PFSK-1 (cell line): ENCODE measurements at regions not wholly inside any gene's neighbourhood (a gene's known extent, or its start where the extent isn't known, plus 50 kb on each side); places are given as distances from the start of the nearest gene placed in this dataset.

ENCODE experiments used
- FOXP2 ChIP-seq: optimal IDR thresholded peaks from 2 replicates; pipeline ENCODE3; 2011; ENCODE audit warnings: borderline replicate concordance, control low read depth, inconsistent platforms; ENCODE audit not compliant: insufficient read depth; ENCODE audit errors: extremely low read length, extremely low read depth
- POLR2AphosphoS5 ChIP-seq: IDR thresholded peaks from 2 replicates; pipeline ENCODE4 v1.6.1; 2012; ENCODE audit warnings: low read depth, mild to moderate bottlenecking, control low read depth, low read length, moderate library complexity
- REST ChIP-seq, 2 experiments: IDR thresholded peaks; 2 replicates each; pipeline versions ENCODE4 v1.6.1 to v1.8.0; 2011 to 2012; ENCODE audit warnings: low read depth in 2 of 2, low read length in 2 of 2, control low read depth in 1 of 2, inconsistent platforms in 1 of 2, mild to moderate bottlenecking in 1 of 2, moderate library complexity in 1 of 2; ENCODE audit not compliant: insufficient read depth in 1 of 2
- SIN3A ChIP-seq: IDR thresholded peaks from 2 replicates; pipeline ENCODE4 v1.6.1; 2012; ENCODE audit warnings: mild to moderate bottlenecking, low read length, moderate library complexity, borderline replicate concordance; ENCODE audit not compliant: insufficient read depth
- TAF1 ChIP-seq: IDR thresholded peaks from 2 replicates; pipeline ENCODE4 v1.6.1; 2012; ENCODE audit warnings: low read length, control low read depth, borderline replicate concordance; ENCODE audit not compliant: insufficient read depth

- TF ChIP-seq FOXP2 (no peak), TAF1 (no peak), REST (IDR thresholded peaks at IDR 0.05; ENCODE audit: insufficient read depth in 1 of 2, low read depth in 2 of 2, low read length in 2 of 2) (no peak), SIN3A (no peak), POLR2AphosphoS5 (no peak)
These were observed 136.5 kb upstream of the ITGA4 start for GRCh38 chr2:181320638-181321037.

GRCh38 chr2:181324912-181325311 is 132.3 kb upstream of the ITGA4 start:
- TF ChIP-seq SIN3A (no peak), TAF1 (no peak), FOXP2 (no peak), POLR2AphosphoS5 (no peak), REST (IDR thresholded peaks at IDR 0.05; ENCODE audit: insufficient read depth in 1 of 2, low read depth in 2 of 2, low read length in 2 of 2) (no peak)

GRCh38 chr2:181326661-181327060 is 130.5 kb upstream of the ITGA4 start:
- TF ChIP-seq FOXP2 (no peak), TAF1 (no peak), SIN3A (no peak), REST (IDR thresholded peaks at IDR 0.05; ENCODE audit: insufficient read depth in 1 of 2, low read depth in 2 of 2, low read length in 2 of 2) (no peak), POLR2AphosphoS5 (no peak)

- TF ChIP-seq REST (IDR thresholded peaks at IDR 0.05; ENCODE audit: insufficient read depth in 1 of 2, low read depth in 2 of 2, low read length in 2 of 2) (no peak), POLR2AphosphoS5 (no peak), SIN3A (no peak), FOXP2 (no peak), TAF1 (no peak)
These were observed 126.9 kb upstream of the ITGA4 start for GRCh38 chr2:181330286-181330685.

- TF ChIP-seq REST (IDR thresholded peaks at IDR 0.05; ENCODE audit: insufficient read depth in 1 of 2, low read depth in 2 of 2, low read length in 2 of 2) (no peak), SIN3A (no peak), POLR2AphosphoS5 (no peak), FOXP2 (no peak), TAF1 (no peak)
These were observed 125.1 kb upstream of the ITGA4 start for GRCh38 chr2:181332044-181332605.
